ENCODE measurements at regions not wholly inside any gene's neighbourhood (a gene's known extent, or its start where the extent isn't known, plus 50 kb on each side); places are given as distances from the start of the nearest gene placed in this dataset.

DNA sequence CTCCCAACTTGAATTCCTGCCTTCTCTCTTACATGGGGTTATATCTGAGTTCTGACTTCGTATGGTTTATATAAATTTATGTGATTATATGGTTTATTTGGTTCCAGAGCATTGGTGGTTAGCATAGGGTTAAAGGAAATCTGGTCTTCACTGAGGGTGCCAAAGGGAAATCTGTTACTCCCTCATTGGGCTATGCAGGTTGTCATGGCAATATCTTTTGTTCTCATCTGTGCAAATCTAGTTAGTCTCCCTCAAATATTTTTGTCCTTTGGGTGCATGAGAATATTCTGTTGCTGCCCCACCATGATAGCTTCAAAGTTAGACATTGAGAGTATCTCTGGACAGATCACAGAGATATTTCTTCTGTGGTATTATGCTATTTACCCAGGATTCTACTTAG lies 71.8 kb upstream of the OTUD4 start:
- TF ChIP-seq, protein P1, sequence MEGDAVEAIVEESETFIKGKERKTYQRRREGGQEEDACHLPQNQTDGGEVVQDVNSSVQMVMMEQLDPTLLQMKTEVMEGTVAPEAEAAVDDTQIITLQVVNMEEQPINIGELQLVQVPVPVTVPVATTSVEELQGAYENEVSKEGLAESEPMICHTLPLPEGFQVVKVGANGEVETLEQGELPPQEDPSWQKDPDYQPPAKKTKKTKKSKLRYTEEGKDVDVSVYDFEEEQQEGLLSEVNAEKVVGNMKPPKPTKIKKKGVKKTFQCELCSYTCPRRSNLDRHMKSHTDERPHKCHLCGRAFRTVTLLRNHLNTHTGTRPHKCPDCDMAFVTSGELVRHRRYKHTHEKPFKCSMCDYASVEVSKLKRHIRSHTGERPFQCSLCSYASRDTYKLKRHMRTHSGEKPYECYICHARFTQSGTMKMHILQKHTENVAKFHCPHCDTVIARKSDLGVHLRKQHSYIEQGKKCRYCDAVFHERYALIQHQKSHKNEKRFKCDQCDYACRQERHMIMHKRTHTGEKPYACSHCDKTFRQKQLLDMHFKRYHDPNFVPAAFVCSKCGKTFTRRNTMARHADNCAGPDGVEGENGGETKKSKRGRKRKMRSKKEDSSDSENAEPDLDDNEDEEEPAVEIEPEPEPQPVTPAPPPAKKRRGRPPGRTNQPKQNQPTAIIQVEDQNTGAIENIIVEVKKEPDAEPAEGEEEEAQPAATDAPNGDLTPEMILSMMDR (IDR thresholded peaks at IDR 0.05; ENCODE audit: low read depth, low read length): no peak
- no peak overlapping the region for H3K4me3 ChIP-seq (ENCODE audit: low read depth, low read length)

- no peak overlapping the region for H3K4me3 ChIP-seq (ENCODE audit: low read depth, low read length)
- TF ChIP-seq, protein P1 (IDR thresholded peaks at IDR 0.05; ENCODE audit: low read depth, low read length): no peak
Measured at GRCh38 chr4:145251391-145251790, 71.0 kb upstream of the OTUD4 start.

DNA sequence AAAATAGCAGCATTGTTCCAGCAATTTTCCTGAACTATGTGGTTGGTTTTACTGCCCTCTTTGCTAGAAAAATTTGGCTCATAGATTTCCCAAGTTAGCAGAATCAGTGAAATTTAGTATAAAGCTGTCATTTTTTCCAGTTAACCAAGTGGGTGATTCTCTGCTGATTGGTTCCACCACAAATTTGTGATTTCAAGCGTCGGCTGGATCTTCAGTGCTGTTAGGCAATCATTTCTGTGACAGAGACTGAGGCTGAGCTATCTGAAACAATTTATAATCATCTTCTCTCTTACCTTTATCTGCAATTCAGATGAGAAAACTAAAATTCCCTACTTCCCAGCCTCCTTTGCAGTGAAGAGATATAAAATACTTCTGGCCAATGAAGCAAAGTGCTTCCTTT lies 68.6 kb upstream of the OTUD4 start:
- TF ChIP-seq, protein P1 (IDR thresholded peaks at IDR 0.05; ENCODE audit: low read depth, low read length): no peak
- no peak overlapping the region for H3K4me3 ChIP-seq (ENCODE audit: low read depth, low read length)

DNA sequence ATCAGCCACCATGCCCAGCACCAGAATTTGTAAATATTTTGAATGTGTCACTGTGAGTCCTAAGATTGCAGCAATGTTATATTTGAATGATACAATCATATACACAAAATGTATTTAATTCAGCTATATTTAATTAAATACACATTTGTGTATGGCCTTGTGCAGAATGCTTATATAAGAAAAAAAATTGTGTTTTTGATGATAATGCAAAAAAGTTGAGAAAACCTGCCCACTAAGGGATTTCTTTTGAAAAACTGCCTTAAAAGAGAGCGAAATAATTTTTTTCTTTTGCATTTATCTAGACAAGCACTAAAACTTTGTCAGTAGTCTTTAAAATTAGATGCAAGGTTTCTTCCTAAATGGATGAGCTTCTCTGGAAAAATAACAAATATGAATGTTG lies 68.1 kb upstream of the OTUD4 start:
- TF ChIP-seq, protein P1 (IDR thresholded peaks at IDR 0.05; ENCODE audit: low read depth, low read length): no peak

GRCh38 chr4:145234091-145234706 lies 53.8 kb upstream of the OTUD4 start:
- no peak overlapping the region for H3K4me3 ChIP-seq (ENCODE audit: low read depth, low read length)
- TF ChIP-seq, protein P1 (IDR thresholded peaks at IDR 0.05; ENCODE audit: low read depth, low read length): peak; percentile 71

More for the DNA sequence above, 68.1 kb upstream of the OTUD4 start:
- no peak overlapping the region for H3K4me3 ChIP-seq (ENCODE audit: low read depth, low read length)

- no peak overlapping the region for H3K4me3 ChIP-seq (ENCODE audit: low read depth, low read length)
- TF ChIP-seq, protein P1 (IDR thresholded peaks at IDR 0.05; ENCODE audit: low read depth, low read length): no peak
Measured at GRCh38 chr4:145231906-145232700, 51.7 kb upstream of the OTUD4 start.

- TF ChIP-seq, protein P1 (IDR thresholded peaks at IDR 0.05; ENCODE audit: low read depth, low read length): no peak
- no peak overlapping the region for H3K4me3 ChIP-seq (ENCODE audit: low read depth, low read length)
Measured at GRCh38 chr4:145230726-145231125, 50.3 kb upstream of the OTUD4 start.

Data from WI38 (cell line).